Lung (tissue), 11 donors: ENCODE measurements at regions not wholly inside any gene's neighbourhood (a gene's known extent, or its start where the extent isn't known, plus 50 kb on each side); places are given as distances from the start of the nearest gene placed in this dataset.

Experiments used
- ATAC-seq: fragments of 200-7000 bp; cut with Tn5 transposase; one replicate; pipeline ENCODE4 v1.9.1; 2020; ENCODE audit warnings: moderate number of reproducible peaks; ENCODE audit not compliant: insufficient read depth, low FRiP score
- DNase-seq, 3 donors: peaks; one replicate each; pipeline ENCODE4 v3.0.0-alpha.2; 2013 to 2017
- H3K27ac ChIP-seq, 2 donors: one replicate each; pipeline ENCODE4 v1.5.1; 2013; ENCODE audit warnings: mild to moderate bottlenecking in 2 of 2, moderate library complexity in 2 of 2, control low read depth in 1 of 2, inconsistent platforms in 1 of 2, low read depth in 1 of 2, low read length in 1 of 2
- H3K27me3 ChIP-seq, 3 donors: one replicate each; pipeline ENCODE4 v1.5.1; 2013; ENCODE audit warnings: low read length in 2 of 3; ENCODE audit not compliant: control insufficient read depth in 3 of 3, insufficient read depth in 3 of 3
- H3K36me3 ChIP-seq, 4 donors: one replicate each; pipeline ENCODE4 v1.5.1; 2013; ENCODE audit warnings: low read length in 4 of 4, mild to moderate bottlenecking in 1 of 4, moderate library complexity in 1 of 4; ENCODE audit not compliant: control insufficient read depth in 4 of 4, insufficient read depth in 4 of 4
- H3K4me1 ChIP-seq, 5 donors: one replicate each; pipeline ENCODE4 v1.5.1; 2013; ENCODE audit warnings: low read length in 5 of 5, mild to moderate bottlenecking in 2 of 5, moderate library complexity in 1 of 5; ENCODE audit not compliant: control insufficient read depth in 5 of 5, insufficient read depth in 5 of 5
- H3K4me3 ChIP-seq: one replicate; pipeline ENCODE4 v1.5.1; 2013; ENCODE audit warnings: mild to moderate bottlenecking, control low read depth, moderate library complexity
- H3K9ac ChIP-seq, 2 donors: one replicate each; pipeline ENCODE4 v1.5.1; 2013; ENCODE audit warnings: low read length in 2 of 2, control low read depth in 1 of 2; ENCODE audit not compliant: insufficient read depth in 1 of 2
- H3K9me3 ChIP-seq, 4 donors: one replicate each; pipeline ENCODE4 v1.5.1; 2013; ENCODE audit warnings: low read length in 3 of 4, mild to moderate bottlenecking in 1 of 4, moderate library complexity in 1 of 4; ENCODE audit not compliant: control insufficient read depth in 4 of 4, insufficient read depth in 3 of 4
- WGBS, 2 donors: extraction: QIAGEN DNeasy Blood & Tissue Kit; methylation state at CpG; one replicate each; pipeline ENCODE4 v1.1.7; 2013; 5-methylcytosine and 5-hydroxymethylcytosine counted together
- TF ChIP-seq, protein P1 (sequence below): IDR thresholded peaks from 2 replicates; pipeline ENCODE4 v1.5.1; 2012; ENCODE audit warnings: mild to moderate bottlenecking; ENCODE audit errors: control extremely low read depth, extremely low read depth
- donor health status: control.
- donor health status: control.
- donor health status: Bipolar disorder and iron deficiency.
- donor health status: healthy.
- donor health status: DM: yes; HTN: yes; CAD: no.

DNA sequence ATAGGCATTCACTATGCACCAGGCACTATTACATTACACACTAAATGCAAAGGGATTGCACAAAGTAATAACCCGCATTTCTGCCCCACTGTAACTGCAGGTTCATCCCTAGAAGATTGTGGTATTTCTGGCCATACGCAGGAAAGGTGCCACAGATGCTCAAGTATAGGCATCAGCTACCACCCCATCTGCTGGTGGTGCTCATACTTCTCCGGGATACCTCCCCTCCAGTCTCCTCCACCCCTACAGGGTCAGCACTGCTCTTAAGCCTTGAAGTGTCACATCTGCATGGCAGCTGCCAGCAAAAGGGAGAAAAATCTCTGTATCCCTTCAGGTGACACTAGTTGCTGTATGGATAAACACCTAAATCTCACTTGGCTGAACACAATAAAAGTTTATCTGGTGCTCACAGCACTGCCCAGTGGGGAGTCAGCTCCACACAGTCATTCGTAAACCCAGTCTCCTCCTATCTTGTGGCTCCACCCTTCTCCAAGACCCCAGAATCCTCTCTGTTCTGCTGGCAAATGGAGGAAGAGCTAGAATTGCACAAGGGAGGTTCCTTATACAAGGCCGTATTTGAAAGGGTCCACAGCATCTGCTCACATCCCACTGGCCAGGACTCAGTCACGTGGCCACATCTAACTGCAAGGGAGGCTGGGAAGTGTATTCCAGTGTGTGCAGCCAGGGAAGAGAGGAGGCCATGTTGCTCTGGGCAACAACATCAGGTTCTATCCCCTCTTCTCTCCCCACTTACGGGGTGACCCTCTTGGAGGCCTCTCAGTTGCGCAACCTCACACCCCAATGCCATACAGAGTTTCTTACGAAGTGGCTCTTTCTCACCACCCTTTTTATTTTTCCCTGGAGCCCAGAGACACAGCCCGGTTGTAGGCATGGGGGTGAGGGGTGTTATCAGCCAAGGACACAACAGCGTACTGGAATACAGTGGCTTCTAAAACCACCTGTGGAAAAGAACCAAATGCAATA lies 114.7 kb downstream of the BUD13 start:
- ATAC-seq (no peak), DNase-seq (no peak)
- H3K27me3 ChIP-seq, result peaks cover 0 to 2% (median 0%) of the 10 kb centered on the region in 3 donors
- TF ChIP-seq, protein P1, sequence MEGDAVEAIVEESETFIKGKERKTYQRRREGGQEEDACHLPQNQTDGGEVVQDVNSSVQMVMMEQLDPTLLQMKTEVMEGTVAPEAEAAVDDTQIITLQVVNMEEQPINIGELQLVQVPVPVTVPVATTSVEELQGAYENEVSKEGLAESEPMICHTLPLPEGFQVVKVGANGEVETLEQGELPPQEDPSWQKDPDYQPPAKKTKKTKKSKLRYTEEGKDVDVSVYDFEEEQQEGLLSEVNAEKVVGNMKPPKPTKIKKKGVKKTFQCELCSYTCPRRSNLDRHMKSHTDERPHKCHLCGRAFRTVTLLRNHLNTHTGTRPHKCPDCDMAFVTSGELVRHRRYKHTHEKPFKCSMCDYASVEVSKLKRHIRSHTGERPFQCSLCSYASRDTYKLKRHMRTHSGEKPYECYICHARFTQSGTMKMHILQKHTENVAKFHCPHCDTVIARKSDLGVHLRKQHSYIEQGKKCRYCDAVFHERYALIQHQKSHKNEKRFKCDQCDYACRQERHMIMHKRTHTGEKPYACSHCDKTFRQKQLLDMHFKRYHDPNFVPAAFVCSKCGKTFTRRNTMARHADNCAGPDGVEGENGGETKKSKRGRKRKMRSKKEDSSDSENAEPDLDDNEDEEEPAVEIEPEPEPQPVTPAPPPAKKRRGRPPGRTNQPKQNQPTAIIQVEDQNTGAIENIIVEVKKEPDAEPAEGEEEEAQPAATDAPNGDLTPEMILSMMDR, result no peak
- 89 to 90% methylated on average over 11 of the region's 11 CpGs for WGBS, 2 donors
- no peaks in the 10 kb centered on the region for H3K4me1 ChIP-seq
- peaks cover 0 to 11% (median 1%) of the 10 kb centered on the region in 4 donors for H3K9me3 ChIP-seq
- H3K9ac ChIP-seq, result no peak overlapping the region
- H3K27ac ChIP-seq, result no peak overlapping the region
- no peaks in the 10 kb centered on the region for H3K36me3 ChIP-seq
- no peak overlapping the region for H3K4me3 ChIP-seq

DNA sequence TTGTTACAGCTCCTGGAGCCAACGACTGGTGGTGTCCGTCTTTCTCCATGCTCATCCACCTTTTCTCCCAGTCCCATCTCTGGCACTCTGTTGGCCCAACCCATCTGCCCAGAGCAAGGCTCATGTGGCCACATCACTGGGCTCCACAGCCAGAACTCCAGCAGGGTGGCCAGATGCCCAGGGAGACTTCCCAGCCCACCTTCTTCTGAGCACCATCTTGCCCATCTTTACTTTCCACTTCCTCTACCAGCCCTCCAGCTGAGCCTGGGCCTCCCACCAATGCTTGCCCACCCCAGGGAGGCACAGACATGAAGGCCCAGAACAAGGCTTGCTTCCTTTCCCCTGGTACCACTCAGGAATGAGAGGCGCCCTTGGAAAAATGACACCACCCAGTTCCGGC lies 116.8 kb downstream of the BUD13 start:
- H3K4me3 ChIP-seq, result no peak overlapping the region
- H3K9me3 ChIP-seq, result peaks cover 0 to 10% (median 1%) of the 10 kb centered on the region in 4 donors
- 71 to 88% methylated on average over 4 of the region's 4 CpGs for WGBS, 2 donors
- DNase-seq (no peak), ATAC-seq (no peak)
- H3K27me3 ChIP-seq, result no peaks in the 10 kb centered on the region
- H3K9ac ChIP-seq, result no peak overlapping the region
- H3K4me1 ChIP-seq, result no peaks in the 10 kb centered on the region
- no peak overlapping the region for H3K27ac ChIP-seq
- no peaks in the 10 kb centered on the region for H3K36me3 ChIP-seq
- TF ChIP-seq, protein P1, result no peak

GRCh38 chr11:116654526-116654925 lies 118.3 kb downstream of the BUD13 start:
- TF ChIP-seq, protein P1, result no peak
- H3K4me3 ChIP-seq, result no peak overlapping the region
- H3K27ac ChIP-seq, result no peak overlapping the region
- 91 to 97% methylated on average over 1 of the region's 1 CpG for WGBS, 2 donors
- H3K4me1 ChIP-seq, result no peaks in the 10 kb centered on the region
- ATAC-seq (no peak), DNase-seq (no peak)
- peaks cover 0 to 8% (median 1%) of the 10 kb centered on the region in 4 donors for H3K9me3 ChIP-seq
- no peaks in the 10 kb centered on the region for H3K36me3 ChIP-seq
- no peaks in the 10 kb centered on the region for H3K27me3 ChIP-seq
- H3K9ac ChIP-seq, result no peak overlapping the region
